HG03457 (cell line): ENCODE measurements at regions not wholly inside any gene's neighbourhood (a gene's known extent, or its start where the extent isn't known, plus 50 kb on each side); places are given as distances from the start of the nearest gene placed in this dataset.

Experiments used
- ATAC-seq: cut with Tn5 transposase; IDR thresholded peaks from one replicate; pipeline ENCODE4 v1.9.1; 2021; ENCODE audit warnings: moderate number of reproducible peaks; ENCODE audit not compliant: unreplicated experiment

DNA sequence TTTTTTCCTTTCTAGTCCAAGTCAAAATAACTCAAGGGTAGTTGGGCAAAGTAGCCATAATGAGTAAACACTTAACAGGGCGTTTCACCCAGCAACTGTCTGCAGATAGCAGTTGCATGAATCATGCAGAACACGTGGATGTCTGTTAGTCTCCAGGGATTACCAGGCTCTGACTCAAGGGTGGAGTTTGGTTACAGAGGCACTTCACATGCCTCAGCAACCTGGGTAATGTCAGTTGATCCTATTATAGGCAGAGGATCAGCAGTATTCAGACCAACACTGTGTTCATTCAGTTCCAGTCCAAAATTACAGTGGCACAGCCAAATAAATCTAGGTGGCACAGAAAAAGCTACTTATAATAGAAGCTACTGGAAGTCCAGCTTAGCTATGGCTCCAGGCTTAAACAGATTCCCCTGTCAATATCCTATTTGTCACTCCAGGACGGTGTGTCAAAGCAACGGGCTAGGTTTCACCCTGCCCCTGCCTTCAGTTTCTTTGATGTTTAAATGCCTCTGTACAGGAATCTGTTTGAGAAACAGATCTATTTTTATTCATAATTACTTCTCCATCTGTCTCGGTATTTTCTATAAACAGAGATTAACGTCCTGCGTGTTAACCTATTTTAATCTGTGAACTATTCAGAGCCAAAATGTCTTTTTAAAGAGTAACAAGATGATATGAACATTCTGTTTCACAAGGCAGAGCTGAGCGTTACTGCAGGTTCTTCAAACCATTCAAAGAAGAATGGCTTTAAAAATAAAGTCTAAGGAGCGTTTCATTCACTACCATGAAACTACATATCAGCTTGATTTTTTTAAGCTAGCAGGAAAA lies 162.6 kb upstream of the AKR1E2 start:
- no peak for ATAC-seq

GRCh38 chr10:4662576-4663161 lies 163.3 kb upstream of the AKR1E2 start:
- ATAC-seq = no peak

DNA sequence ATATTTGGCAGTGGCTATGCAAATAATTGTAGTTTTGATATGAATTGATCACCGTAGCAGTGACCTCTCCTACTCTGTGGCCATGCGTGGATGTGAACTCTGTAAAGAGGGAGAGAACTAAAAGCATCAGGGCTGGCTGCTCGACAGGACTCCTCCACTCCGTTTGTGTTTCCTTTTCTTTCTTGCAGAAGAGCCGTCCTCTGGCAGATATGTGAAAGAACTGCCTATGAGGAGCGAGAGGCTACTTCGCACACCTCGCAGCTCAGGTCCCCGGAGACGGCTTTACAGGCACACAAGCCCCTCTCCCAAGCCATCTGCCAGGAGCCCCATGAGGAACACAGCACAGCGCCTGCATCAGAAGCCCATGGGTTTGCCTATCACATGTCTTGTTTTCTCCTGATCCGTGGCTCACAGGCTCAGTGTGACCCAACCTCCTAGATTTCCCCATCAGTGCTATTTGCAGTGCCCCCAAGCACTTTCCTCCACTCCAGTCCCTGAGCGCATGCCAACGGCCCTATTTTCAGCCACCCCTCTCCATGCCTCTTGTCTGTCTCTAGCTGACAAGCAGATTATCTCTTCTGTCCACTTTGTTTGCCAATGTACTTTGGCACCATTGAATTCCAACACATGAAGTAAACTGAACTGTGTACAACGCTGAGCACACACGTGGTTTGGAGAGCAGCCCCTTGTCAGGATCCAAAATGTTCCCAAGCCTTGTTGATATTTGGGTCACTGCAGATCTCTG lies 164.3 kb upstream of the AKR1E2 start:
- no peak for ATAC-seq

DNA sequence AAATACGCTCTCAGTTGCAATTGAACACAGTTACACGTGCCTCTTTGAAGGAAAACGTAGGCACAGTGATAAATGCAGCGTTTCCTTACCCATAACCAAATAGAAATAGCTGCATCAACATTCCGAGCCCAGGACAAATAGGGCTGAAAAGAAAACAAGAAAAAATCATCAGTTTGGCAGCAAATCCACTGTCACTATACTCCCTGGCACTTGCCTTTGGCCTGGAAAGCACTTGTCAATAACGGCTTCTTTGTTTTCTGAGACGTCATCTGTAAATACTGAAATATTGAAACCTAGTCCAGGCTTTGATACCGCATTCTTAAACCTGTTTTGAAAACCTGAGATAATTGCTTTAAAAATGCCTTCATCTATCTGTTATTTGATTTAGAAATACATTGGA lies 167.2 kb upstream of the AKR1E2 start:
- ATAC-seq = no peak

- no peak for ATAC-seq
These were observed 169.3 kb upstream of the AKR1E2 start for GRCh38 chr10:4656576-4657194.

DNA sequence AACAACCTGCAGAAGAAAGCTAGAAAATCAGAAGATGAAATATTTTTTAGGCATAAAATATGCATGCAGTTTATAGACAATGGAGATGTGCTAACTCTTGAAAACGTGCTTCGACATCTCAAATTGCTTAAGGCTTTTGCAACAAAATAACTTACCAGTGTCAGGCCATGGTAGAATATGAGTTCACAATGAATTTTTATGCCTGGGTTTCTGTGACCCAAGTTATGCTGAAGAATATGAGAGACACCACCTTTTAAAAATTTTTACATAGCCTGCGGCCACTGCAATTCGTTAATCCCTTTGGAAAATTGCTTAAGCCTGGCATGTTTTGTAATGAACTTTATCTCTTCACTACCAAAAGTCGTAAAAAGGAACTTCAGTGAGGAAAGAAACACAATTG lies 170.1 kb upstream of the AKR1E2 start:
- no peak for ATAC-seq

DNA sequence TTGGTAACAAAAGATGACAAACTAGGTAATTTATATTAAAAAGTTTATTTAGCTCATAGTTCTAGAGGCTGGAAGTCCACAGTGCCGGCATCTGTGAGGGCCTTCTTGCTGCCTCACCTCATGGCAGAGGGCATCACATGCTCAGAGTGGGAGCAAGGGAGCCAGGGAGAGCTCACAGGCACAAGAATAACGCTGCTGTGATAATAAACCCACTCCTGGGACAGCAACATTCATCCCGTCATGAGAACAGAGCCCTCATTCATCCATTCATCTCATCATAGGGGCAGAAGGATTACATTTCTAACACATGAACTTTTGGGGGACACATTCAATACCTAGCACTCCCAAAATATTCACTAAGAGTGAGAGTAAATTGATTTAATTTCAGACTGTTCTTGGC lies 170.6 kb upstream of the AKR1E2 start:
- no peak for ATAC-seq

DNA sequence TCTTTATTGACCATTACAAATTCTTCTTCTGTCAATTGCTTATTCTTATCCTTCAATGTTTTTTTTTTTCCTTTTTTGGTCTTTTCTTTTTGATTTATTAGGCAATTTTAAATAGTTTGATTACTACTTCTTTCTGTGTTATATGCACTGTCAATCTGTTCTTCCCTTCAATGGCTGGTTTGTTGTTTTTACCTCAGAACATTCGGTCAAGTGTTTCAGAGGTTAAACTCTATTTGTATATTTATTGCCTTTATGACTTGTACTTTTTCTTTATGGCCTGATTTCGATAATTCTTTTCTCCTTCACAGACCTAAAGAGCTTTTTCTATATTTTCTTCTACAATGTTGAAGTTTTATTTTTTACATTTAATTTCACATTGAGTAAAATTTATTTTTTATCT lies 171.5 kb upstream of the AKR1E2 start:
- no peak for ATAC-seq

DNA sequence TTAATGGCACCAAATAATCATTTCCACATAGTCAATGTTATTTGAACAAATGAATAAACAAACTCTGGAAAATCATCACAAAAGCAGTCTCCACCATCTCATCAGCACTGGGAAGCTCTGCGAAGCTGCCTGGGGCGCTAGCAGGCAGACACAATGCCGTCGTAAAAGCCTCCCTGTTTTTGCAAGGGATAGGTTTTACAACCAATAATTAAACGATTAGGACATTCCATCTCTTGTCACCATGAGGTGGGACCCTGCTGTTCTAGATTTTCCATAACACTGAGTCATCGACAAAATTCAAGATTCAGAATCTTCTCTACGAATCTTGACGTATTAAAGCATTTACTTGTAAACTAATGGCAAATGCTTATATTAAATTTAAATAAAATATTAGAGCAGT lies 172.8 kb upstream of the AKR1E2 start:
- no peak for ATAC-seq

GRCh38 chr10:4652111-4653010 lies 173.6 kb upstream of the AKR1E2 start:
- ATAC-seq = no peak

- no peak for ATAC-seq
These were observed 174.5 kb upstream of the AKR1E2 start for GRCh38 chr10:4651404-4652037.

- no peak for ATAC-seq
These were observed 175.4 kb upstream of the AKR1E2 start for GRCh38 chr10:4650582-4650981.

DNA sequence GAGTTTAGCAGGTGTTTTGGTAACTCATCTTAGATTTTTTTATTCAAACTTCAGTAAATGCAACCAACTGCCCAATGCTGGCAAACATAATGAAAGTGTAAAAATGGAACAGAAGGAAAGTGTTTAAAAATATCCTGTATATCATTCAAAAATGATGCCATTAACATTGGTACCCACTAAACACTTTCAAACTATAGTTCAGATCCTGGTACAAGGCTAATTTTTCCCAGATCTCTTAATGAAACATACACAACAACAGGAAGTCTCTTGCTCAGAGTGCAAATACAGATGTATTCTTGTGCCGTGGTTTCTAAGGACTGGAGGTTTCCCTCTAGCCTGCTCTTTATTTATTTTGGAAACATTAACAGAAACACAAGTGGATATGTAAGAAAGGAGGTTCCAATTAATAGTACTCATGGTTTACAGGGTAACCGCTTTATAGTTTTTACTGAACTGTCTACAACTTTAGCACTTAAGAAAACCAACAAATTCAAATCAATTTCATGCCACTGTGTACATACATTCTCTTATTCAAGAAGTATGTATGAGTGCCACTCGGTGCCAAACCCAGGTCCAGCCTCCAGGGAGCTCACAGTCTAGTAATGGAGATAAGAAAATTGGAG lies 176.0 kb upstream of the AKR1E2 start:
- no peak for ATAC-seq

DNA sequence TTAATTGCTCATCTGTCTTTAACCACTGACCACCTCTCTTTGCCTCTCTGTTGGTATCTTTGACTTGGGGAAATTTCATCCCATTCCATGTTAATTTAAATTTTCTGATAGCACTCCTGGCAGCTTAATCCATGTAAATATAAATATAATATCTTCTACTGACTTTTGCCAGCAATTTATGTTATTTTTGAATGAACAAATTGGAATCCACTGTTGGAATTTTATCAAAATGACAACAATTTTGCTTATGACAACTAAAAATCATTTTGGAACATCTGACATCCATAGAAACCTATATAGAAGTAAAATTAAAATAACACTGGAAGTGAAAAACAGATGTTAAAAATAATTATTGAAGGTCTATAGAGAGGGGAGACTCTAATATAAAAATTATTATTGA lies 176.5 kb upstream of the AKR1E2 start:
- ATAC-seq = no peak

- no peak for ATAC-seq
These were observed 177.0 kb upstream of the AKR1E2 start for GRCh38 chr10:4648999-4649398.

DNA sequence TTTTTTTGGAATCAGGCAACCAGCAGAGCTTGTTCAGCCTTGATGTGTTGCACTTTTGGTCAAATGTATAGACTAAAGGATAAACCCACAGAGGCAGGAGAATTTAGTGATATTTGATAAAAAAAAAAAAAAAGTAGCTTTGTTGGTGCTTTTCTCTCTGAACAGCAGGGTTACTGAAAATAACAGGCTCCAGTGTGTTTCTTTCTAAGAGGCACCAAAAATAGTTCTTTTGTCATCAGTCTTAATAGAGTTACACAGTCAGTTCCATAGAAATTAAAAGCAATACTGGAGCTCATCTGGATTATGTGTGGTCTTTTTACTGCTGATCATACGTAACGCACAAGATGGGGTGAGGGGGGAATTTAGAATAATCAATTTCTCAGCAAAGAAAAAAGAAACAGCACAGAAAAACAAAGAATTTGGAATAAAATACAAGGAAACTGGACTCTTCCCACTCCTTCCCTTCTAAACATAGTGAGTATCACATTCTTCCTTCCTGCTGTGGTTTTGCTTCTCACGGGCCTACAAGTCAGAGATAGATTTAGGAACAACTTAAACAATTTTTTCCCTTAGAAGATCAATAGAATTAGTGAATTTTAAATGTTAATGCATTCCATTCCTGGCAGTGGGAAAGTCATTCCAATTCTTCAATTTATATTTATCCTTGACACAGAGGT lies 178.8 kb upstream of the AKR1E2 start:
- no peak for ATAC-seq

- ATAC-seq = no peak
These were observed 179.5 kb upstream of the AKR1E2 start for GRCh38 chr10:4646547-4646946.

DNA sequence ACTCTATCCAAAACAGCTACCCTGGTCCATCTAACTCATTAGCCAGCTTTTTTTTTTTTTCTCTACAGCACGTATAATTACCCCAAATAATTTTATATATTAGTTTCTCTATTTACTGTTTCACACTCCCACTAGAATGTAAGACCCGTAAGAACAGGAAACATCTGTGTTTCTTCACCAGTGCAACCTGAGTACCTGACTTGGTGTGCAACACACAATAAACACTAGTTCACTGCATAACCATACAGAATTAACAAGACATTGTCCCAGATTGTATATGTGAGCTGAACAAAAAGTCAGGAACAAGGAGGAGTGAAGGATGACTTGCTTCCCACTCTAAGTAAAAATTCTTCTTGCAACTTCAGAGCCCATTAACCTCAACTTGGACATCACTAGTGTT lies 180.2 kb upstream of the AKR1E2 start:
- ATAC-seq = no peak

DNA sequence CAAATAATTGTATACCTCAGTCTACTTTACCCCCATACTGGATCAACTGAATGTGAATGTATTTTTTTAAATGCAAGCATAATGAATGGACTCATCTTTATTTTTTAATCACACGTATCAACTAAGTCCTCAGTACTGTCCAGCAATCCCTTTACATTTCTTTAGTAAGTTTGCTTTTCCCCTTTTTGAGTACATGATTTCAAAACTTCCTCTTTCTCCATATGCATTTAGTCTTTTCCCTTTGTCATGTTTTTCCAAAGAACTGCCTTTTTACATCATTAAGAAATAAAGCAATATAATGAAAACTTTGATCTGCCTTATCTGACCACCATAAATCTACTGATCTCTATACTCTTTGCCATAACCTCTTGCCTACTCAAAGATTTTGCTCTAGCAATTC lies 182.5 kb upstream of the AKR1E2 start:
- no peak for ATAC-seq
